ENCODE measurements at regions not wholly inside any gene's neighbourhood (a gene's known extent, or its start where the extent isn't known, plus 50 kb on each side); places are given as distances from the start of the nearest gene placed in this dataset.
A peak's percentile ranks its signal among the peaks of the same experiment; 100 is the strongest.

DNA sequence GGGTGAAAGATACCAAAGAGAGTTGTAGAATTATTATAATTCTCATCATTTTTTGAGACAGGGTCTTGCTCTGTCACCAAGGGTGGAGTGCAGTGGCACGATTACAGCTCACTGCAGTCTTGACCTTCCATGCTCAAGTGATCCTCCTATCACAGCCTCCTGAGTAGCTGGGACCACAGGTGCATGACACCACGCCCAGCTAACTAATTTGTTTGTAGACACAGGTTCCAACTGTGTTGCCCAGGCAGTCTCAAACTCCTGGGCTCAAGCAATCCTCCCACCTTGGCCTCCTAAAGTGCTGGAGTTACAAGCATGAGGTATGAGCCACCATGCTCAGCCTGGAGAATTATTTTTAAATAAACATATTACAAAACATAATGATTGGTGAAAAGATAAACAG is 92.8 kb upstream of the MSH6 start:
- DNase-seq (ENCODE audit: low spot score) = peak; percentile 13

DNA sequence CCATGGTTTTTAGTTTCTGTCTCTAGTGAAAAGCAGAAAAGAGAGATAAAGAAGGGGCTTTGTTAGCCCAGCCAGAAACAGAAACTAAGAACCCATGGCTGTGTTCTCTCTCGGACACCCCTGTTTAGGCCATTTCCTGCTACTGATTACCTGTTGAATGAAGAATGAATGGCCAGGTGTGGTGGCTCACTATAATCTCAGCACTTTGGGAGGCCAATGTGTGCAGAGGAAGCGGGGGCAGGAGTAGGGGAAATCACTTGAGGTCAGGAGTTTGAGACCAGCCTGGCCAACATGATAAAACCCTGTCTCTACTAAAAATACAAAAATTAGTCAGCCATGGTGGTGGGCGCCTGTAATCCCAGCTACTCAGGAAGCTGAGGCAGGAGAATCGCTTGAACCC is 93.8 kb upstream of the MSH6 start:
- peak; percentile 20 for DNase-seq (ENCODE audit: low spot score)

- DNase-seq (ENCODE audit: low spot score) = peak; percentile 35
Observed at GRCh38 chr2:47688561-47688960, 94.4 kb upstream of the MSH6 start.

GRCh38 chr2:47687856-47688255 is 95.1 kb upstream of the MSH6 start:
- no peak for DNase-seq (ENCODE audit: low spot score)

DNA sequence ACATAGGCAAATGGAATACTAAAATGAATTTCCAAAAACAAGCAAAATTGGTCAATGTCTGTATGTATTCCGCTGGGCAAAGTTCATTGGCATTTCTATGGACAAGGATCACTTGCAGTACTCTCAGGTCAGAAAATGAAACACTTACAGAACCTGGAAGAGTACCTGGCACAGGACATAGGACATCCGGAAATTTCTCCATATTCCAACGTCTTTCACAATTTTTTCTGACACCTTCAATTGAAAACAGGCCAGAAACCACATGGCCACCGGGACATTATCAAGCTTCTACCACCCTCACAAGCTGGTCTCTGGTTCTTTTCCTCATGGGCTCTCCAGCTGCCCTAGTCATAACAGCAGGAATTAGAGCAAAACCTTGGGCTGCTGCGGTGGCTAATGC is 96.9 kb upstream of the MSH6 start:
- no peak for DNase-seq (ENCODE audit: low spot score)

DNA sequence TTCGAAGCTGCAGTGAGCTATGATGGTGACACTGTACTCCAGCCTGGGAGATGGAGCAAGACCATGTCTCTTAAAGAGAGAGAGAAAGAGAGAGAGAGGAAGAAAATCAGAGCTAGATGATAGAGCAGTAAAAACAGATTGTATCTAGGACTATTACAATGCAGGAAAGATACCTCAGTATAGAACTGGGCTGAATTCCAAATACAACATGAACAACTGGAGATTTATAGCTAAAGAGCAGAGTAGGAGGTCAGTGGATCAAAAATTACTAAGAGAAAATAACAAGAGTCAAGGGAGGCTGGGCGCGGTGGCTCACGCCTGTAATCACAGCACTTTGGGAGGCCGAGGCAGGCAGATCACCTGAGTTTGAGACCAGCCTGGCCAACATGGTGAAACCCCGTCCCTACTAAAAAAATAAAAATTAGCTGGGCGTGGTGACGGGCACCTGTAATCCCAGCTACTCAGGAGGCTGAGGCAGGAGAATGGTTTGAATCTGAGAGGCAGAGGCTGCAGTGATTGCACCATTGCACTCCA is 100.7 kb upstream of the MSH6 start:
- no peak for DNase-seq (ENCODE audit: low spot score)

DNA sequence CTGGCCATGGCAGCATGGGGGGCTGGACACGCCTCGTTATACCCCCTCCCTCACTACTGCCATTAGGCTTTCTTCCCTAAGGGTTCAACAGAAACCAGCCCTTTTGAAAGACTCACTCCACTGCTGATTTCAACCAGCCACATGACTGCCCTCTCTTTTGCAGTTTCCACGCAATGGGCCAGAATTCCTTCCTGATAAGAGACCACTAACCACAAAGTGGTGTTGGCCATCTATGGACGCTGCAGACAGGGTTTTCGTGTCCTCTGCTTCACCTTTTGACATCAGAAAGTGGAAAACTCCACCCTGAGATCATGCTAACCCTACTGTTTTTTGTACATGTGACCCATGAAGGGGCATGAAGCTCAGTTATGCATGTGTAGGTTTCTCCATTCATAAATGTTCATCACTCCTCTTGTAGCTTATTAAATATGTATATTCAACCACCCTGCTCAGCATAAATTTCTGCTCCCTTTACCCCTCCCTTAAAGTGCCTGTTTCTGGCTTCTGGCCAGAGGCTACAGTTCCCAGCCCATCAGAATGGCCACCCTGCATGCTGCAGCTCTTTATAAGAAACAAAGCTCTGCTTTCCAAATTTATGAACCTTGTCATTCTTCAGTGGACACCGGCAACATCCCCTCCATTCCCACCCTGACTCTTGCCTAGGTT is 105.6 kb upstream of the KCNK12 start:
- no peak for DNase-seq (ENCODE audit: low spot score)

GRCh38 chr2:47675196-47675825 is 104.5 kb upstream of the KCNK12 start:
- DNase-seq (ENCODE audit: low spot score) = no peak

DNA sequence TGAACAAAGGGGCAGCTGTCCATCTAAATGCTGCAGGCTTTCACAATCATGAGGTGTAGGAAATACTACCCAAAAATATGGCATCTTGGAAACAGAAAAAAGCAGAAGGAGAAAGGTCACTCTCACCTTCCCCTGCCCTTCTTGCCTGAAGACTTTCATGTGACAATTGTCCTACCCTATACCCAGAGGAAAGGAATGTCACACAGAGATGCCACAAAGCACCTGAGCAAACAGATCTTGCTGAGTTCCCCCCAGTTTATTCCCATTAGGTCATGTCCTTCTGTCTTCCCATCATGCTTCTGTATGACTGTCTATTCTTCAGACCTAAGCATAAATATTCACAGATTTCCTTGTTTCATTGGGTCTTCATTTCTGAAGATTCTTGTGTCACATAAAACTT is 95.5 kb upstream of the KCNK12 start:
- DNase-seq (ENCODE audit: low spot score) = no peak

- peak; percentile 22 for DNase-seq (ENCODE audit: low spot score)
Observed at GRCh38 chr2:47664817-47665216, 94.0 kb upstream of the KCNK12 start.

DNA sequence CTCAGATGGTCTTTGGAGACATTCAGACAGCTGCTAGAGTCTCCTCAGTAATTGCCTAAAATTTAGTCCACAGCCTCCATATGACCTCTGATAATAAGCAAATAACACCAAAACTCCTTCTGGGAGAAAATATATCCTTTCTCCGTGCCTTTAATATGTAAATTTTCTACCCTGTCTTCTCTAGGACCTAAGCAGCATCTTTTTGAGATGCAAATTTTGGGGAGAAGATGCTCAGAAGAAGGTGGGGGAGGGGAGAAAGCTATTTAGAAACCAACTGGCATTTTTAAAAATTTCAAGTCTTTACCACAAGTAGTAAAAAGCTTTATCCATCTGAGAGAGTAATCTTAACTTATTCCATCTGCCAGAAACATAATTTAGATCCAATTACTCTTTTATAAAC is 91.8 kb upstream of the KCNK12 start:
- no peak for DNase-seq (ENCODE audit: low spot score)

- DNase-seq (ENCODE audit: low spot score) = no peak
Observed at GRCh38 chr2:47661310-47661709, 90.5 kb upstream of the KCNK12 start.

GRCh38 chr2:47660168-47660567 is 89.4 kb upstream of the KCNK12 start:
- DNase-seq (ENCODE audit: low spot score) = no peak

GRCh38 chr2:47658646-47659320 is 88.0 kb upstream of the KCNK12 start:
- no peak for DNase-seq (ENCODE audit: low spot score)

DNA sequence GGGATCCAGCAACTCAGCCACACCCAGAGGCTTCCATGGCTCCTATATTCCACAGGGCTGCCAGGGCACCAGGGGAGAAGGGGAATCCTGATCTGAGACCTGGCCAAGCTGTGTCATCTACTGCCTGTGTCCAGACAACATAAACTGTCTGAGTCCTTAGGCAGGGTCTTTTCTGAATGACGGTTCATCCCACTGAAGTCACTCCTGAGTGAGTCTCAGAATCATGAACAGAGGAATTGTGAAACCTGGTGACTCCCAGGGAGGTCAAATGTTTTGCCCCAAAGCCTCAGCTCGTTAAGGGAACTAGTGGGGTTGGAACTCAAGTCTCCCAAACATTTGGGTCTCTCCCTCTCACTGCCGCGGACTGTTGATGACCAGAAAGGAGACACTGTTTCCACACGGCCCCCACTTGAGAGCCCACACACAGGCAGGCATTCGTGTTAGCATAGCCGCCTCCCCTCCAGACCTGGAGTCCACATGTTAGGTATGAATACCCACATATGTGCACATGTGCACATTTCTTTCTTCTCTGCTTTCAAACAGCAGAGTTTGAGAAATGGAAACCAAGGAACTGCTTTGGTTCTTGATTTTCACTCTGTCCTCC is 87.2 kb upstream of the KCNK12 start:
- DNase-seq (ENCODE audit: low spot score) = peak; percentile 8

- DNase-seq (ENCODE audit: low spot score) = peak; percentile 65
Observed at GRCh38 chr2:47656715-47657600, 86.2 kb upstream of the KCNK12 start.

DNA sequence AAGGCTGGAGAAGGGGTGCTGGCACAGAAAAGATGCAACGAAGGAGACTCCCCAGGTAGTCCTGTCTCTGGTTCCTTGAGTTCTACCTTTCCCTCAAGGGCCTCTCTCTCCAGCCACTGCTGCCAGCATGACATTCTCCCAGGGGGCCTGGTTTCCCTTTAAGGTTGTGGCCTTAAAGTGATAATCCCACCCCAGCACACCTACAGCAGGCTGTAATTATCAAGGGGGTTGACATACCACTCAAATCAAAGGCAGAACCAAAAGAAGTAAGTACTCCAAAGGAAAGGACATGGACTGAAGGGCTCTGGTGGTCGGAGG is 84.7 kb upstream of the KCNK12 start:
- DNase-seq (ENCODE audit: low spot score) = no peak

- peak; percentile 41 for DNase-seq (ENCODE audit: low spot score)
Observed at GRCh38 chr2:47654790-47655562, 84.2 kb upstream of the KCNK12 start.

GRCh38 chr2:47653902-47654789 is 83.4 kb upstream of the KCNK12 start:
- peak; percentile 41 for DNase-seq (ENCODE audit: low spot score)

DNA sequence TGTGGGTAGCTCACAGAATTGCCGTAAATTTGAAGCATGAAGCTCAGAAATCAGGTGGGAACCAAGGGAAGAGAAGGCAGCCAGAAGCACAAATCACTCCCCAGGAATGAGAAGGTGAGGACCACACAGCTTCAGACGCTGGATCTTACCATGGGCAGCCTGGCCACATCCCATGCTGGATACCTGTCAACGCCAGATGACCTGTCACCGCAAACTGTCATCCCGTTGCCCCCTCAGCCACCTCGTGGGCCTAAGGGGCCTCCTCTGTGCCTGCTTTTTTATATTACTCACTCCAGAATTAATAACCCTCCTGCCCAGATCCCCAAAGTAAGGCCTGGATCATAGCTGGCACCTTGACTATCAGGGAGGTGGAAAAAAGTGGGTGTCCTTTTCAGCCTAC is 82.3 kb upstream of the KCNK12 start:
- DNase-seq (ENCODE audit: low spot score) = no peak
